ENCODE measurements at regions not wholly inside any gene's neighbourhood (a gene's known extent, or its start where the extent isn't known, plus 50 kb on each side); places are given as distances from the start of the nearest gene placed in this dataset.

GRCh38 chr6:137815692-137816091, 51.4 kb upstream of the TNFAIP3 start:
- no peak for DNase-seq (ENCODE audit: low read depth in 4 of 4, low spot score in 2 of 4)

- no peak for DNase-seq (ENCODE audit: low read depth in 4 of 4, low spot score in 2 of 4)
Measured at GRCh38 chr6:137816133-137816579, 50.9 kb upstream of the TNFAIP3 start.

- DNase-seq (ENCODE audit: low read depth in 4 of 4, low spot score in 2 of 4): no peak
Measured at GRCh38 chr6:137816688-137817618, 50.1 kb upstream of the TNFAIP3 start.

All from left renal cortex interstitium (tissue), 4 donors.